HCT116 (cell line): ENCODE measurements at regions not wholly inside any gene's neighbourhood (a gene's known extent, or its start where the extent isn't known, plus 50 kb on each side); places are given as distances from the start of the nearest gene placed in this dataset.

Experiments
- ATAC-seq: fragments of 200-7000 bp; cut with Tn5 transposase; 2 replicates; pipeline ENCODE4 v1.9.1; 2020; ENCODE audit warnings: mild to moderate bottlenecking, moderate library complexity
- BruUV-seq: library from RNA; stranded (reverse); fragments of 400-500 nt; replicated peaks from 2 replicates; lab custom pipeline; 2021; lab: Mats Ljungman, UMichigan
- CTCF ChIA-PET: fragments of 300-600 bp; sonication (Branson Sonifier 250); formaldehyde crosslinking; loops from one replicate; lab custom pipeline; 2021; ENCODE audit warnings: antibody characterized with exemption; lab: Charles Lee
- POLR2A ChIA-PET: fragments of 300-600, 350-600 bp; sonication (Branson Sonifier 250); formaldehyde crosslinking; loops from one replicate; lab custom pipeline; 2021; ENCODE audit warnings: antibody characterized with exemption; lab: Charles Lee
- RAD21 ChIA-PET, 2 experiments: fragments of 300-600 bp; sonication (Branson Sonifier 250); formaldehyde crosslinking; loops; one replicate each; lab custom pipeline; 2023; ENCODE audit warnings: low total read pairs in 2 of 2; ENCODE audit not compliant: uncharacterized antibody in 2 of 2, unreplicated experiment in 2 of 2, low non-redundant PET in 1 of 2; lab: Charles Lee
- DNase-seq: peaks from one replicate; pipeline ENCODE4 v3.0.0-alpha.2; 2010; ENCODE audit warnings: low read depth, low spot score
- H2AFZ ChIP-seq: fragments of 200-600 bp; shearing (Covaris generic), sonication (generic); 2 replicates; pipeline ENCODE4 v1.6.1; 2017; ENCODE audit warnings: low read depth, mixed run types, mixed read lengths, antibody characterized with exemption, low read length; ENCODE audit not compliant: poor library complexity, severe bottlenecking
- H3K27ac ChIP-seq: 2 replicates; pipeline ENCODE4 v1.5.1; 2012; ENCODE audit warnings: low read depth, low read length
- H3K27me3 ChIP-seq: fragments of 200-600 bp; sonication (generic); 2 replicates; pipeline ENCODE4 v1.6.1; 2016; ENCODE audit warnings: mixed run types, low read length, mixed read lengths; ENCODE audit not compliant: insufficient read depth
- H3K36me3 ChIP-seq, 2 experiments: fragments of 200-500 bp in 1 of 2; fragments of 200-600 bp in 1 of 2; sonication (Bioruptor generic) in 1 of 2; sonication (generic) in 1 of 2; 2 replicates each; pipeline versions ENCODE4 v1.5.1 to v1.6.1; 2014 to 2016; ENCODE audit warnings: low read length in 2 of 2, inconsistent platforms in 1 of 2, mixed read lengths in 1 of 2, mixed run types in 1 of 2; ENCODE audit not compliant: insufficient read depth in 2 of 2, control insufficient read depth in 1 of 2
- H3K4me1 ChIP-seq, 2 experiments: fragments of 200-600 bp in 1 of 2; sonication (generic) in 1 of 2; 2 replicates each; pipeline versions ENCODE4 v1.5.1 to v1.6.1; 2012 to 2017; ENCODE audit warnings: low read length in 2 of 2, inconsistent platforms in 1 of 2, mild to moderate bottlenecking in 1 of 2, mixed read lengths in 1 of 2, mixed run types in 1 of 2, moderate library complexity in 1 of 2; ENCODE audit not compliant: insufficient read depth in 2 of 2, control insufficient read depth in 1 of 2
- H3K4me2 ChIP-seq: fragments of 200-600 bp; sonication (generic); 2 replicates; pipeline ENCODE4 v1.6.1; 2017; ENCODE audit warnings: mixed run types, low read length, mixed read lengths
- H3K4me3 ChIP-seq, 2 experiments: fragments of 200-600 bp in 1 of 2; sonication (generic) in 1 of 2; replicated peaks in 1 of 2; 2 replicates each; pipeline ENCODE4 v1.5.1; 2011 to 2016; ENCODE audit warnings: low read length in 2 of 2, control low read depth in 1 of 2, low read depth in 1 of 2, mild to moderate bottlenecking in 1 of 2, mixed read lengths in 1 of 2, mixed run types in 1 of 2
- H3K79me2 ChIP-seq: fragments of 200-600 bp; sonication (generic); 2 replicates; pipeline ENCODE4 v1.6.1; 2017; ENCODE audit warnings: mild to moderate bottlenecking, mixed run types, low read length, moderate library complexity, mixed read lengths; ENCODE audit not compliant: insufficient read depth
- H3K9ac ChIP-seq: fragments of 200-600 bp; sonication (generic); 2 replicates; pipeline ENCODE4 v1.6.1; 2016; ENCODE audit warnings: low read length, mixed read lengths
- H3K9me2 ChIP-seq: fragments of 200-600 bp; sonication (generic), shearing (Covaris generic); 2 replicates; pipeline ENCODE4 v1.6.1; 2017; ENCODE audit warnings: mixed run types, mild to moderate bottlenecking, moderate library complexity; ENCODE audit not compliant: insufficient read depth
- H3K9me3 ChIP-seq, 2 experiments: fragments of 200-500 bp in 1 of 2; fragments of 200-600 bp in 1 of 2; sonication (Bioruptor generic) in 1 of 2; sonication (generic) in 1 of 2; 2 replicates each; pipeline ENCODE4 v1.6.1; 2014 to 2017; ENCODE audit warnings: low read length in 2 of 2, mixed read lengths in 2 of 2, inconsistent platforms in 1 of 2, low read depth in 1 of 2, mild to moderate bottlenecking in 1 of 2, mixed run types in 1 of 2, moderate library complexity in 1 of 2; ENCODE audit not compliant: control insufficient read depth in 1 of 2, insufficient read depth in 1 of 2
- H4K20me1 ChIP-seq: fragments of 200-600 bp; sonication (generic), shearing (Covaris generic); 2 replicates; pipeline ENCODE4 v1.6.1; 2017; ENCODE audit warnings: mixed run types, mild to moderate bottlenecking, moderate library complexity; ENCODE audit not compliant: insufficient read depth
- ATF3 ChIP-seq: IDR thresholded peaks from 2 replicates; pipeline ENCODE4 v1.6.1; 2012
- CEBPB ChIP-seq: IDR thresholded peaks from 2 replicates; pipeline ENCODE4 v1.6.1; 2012; ENCODE audit warnings: low read depth
- EGR1 ChIP-seq: IDR thresholded peaks from 2 replicates; pipeline ENCODE4 v1.6.1; 2012; ENCODE audit warnings: low read depth
- EZH2 ChIP-seq: fragments of 200-600 bp; sonication (generic); IDR thresholded peaks from 2 replicates; pipeline ENCODE4 v1.6.1; 2017; ENCODE audit warnings: antibody characterized with exemption, mixed run types
- EZH2phosphoT487 ChIP-seq: fragments of 200-600 bp; IDR thresholded peaks from 2 replicates; pipeline ENCODE4 v1.6.1; 2018; ENCODE audit warnings: antibody characterized with exemption, borderline replicate concordance
- FOSL1 ChIP-seq: IDR thresholded peaks from 2 replicates; pipeline ENCODE4 v1.6.1; 2012; ENCODE audit warnings: low read depth
- JUND ChIP-seq: IDR thresholded peaks from 2 replicates; pipeline ENCODE4 v1.6.1; 2012
- MAX ChIP-seq: IDR thresholded peaks from 2 replicates; pipeline ENCODE4 v1.6.1; 2012
- POLR2A ChIP-seq: IDR thresholded peaks from 2 replicates; pipeline ENCODE4 v1.7.0; 2011; ENCODE audit warnings: borderline replicate concordance; ENCODE audit not compliant: insufficient read depth, insufficient read length; ENCODE audit errors: extremely low read depth
- POLR2AphosphoS5 ChIP-seq: IDR thresholded peaks from 2 replicates; pipeline ENCODE4 v1.6.1; 2011; ENCODE audit warnings: mild to moderate bottlenecking, low read depth, low read length, moderate library complexity
- SIN3A ChIP-seq: IDR thresholded peaks from 2 replicates; pipeline ENCODE4 v1.6.1; 2012; ENCODE audit warnings: low read depth
- SP1 ChIP-seq: IDR thresholded peaks from 2 replicates; pipeline ENCODE4 v1.6.1; 2012; ENCODE audit warnings: low read depth
- SRF ChIP-seq: IDR thresholded peaks from 2 replicates; pipeline ENCODE4 v1.6.1; 2012; ENCODE audit warnings: low read depth
- TCF7L2 ChIP-seq: IDR thresholded peaks from 2 replicates; pipeline ENCODE4 v1.7.0; 2011; ENCODE audit warnings: borderline replicate concordance, inconsistent platforms; ENCODE audit not compliant: insufficient read depth, insufficient read length; ENCODE audit errors: extremely low read depth
- ZBTB33 ChIP-seq: IDR thresholded peaks from 2 replicates; pipeline ENCODE4 v1.6.1; 2011; ENCODE audit warnings: mild to moderate bottlenecking, low read length, moderate library complexity; ENCODE audit not compliant: insufficient replicate concordance; ENCODE audit errors: extremely low read depth
- ZFX ChIP-seq: fragments of 450-650 bp; IDR thresholded peaks from 2 replicates; pipeline ENCODE4 v1.6.1; 2017
- intact Hi-C: fragments of 100-400 bp; cut with micrococcal nuclease; formaldehyde crosslinking; loops from 2 replicates; pipeline ENCODE4 v1.10.0; 2022

GRCh38 chr17:13792314-13792713 is 190.6 kb upstream of the HS3ST3A1 start:
- H4K20me1 ChIP-seq, result no peaks in the 10 kb centered on the region
- H3K36me3 ChIP-seq, result no peaks in the 10 kb centered on the region
- POLR2A ChIA-PET, result no interaction called here
- no peaks in the 10 kb centered on the region for H3K9me2 ChIP-seq
- TF ChIP-seq MAX (no peak), JUND (no peak), SRF (no peak), POLR2A (no peak)
- no peaks in the 10 kb centered on the region for H3K9me3 ChIP-seq
- no peak overlapping the region for H3K4me3 ChIP-seq
- no peaks in the 10 kb centered on the region for H3K79me2 ChIP-seq
- no peaks in the 10 kb centered on the region for H3K27me3 ChIP-seq
- H3K4me2 ChIP-seq, result no peak overlapping the region
- DNase-seq, result no peak
- BruUV-seq, result no TSS peak
- no peak overlapping the region for H3K9ac ChIP-seq
- H3K27ac ChIP-seq, result no peak overlapping the region
- RAD21 ChIA-PET, result no interaction called here
- ATAC-seq, result no peak
- H2AFZ ChIP-seq, result no peak overlapping the region
- intact Hi-C loops, result loop anchor here (5.0 kb wide), 1 partner anchor 50 kb away; no protein-coding TSS in a partner anchor
- no peaks in the 10 kb centered on the region for H3K4me1 ChIP-seq
- CTCF ChIA-PET, result no interaction called here

GRCh38 chr17:13793951-13794350 is 192.2 kb upstream of the HS3ST3A1 start:
- no peaks in the 10 kb centered on the region for H3K36me3 ChIP-seq
- no peaks in the 10 kb centered on the region for H3K9me3 ChIP-seq
- no peak overlapping the region for H3K27ac ChIP-seq
- H3K79me2 ChIP-seq, result no peaks in the 10 kb centered on the region
- no peak overlapping the region for H3K4me3 ChIP-seq
- BruUV-seq, result no TSS peak
- ChIA-PET CTCF (no interaction called here), POLR2A (no interaction called here), RAD21 (no interaction called here)
- H2AFZ ChIP-seq, result no peak overlapping the region
- no peaks in the 10 kb centered on the region for H4K20me1 ChIP-seq
- no peak overlapping the region for H3K4me2 ChIP-seq
- intact Hi-C loops, result loop anchor here (5.0 kb wide), 1 partner anchor 48 kb away; no protein-coding TSS in a partner anchor
- H3K27me3 ChIP-seq, result no peaks in the 10 kb centered on the region
- H3K9ac ChIP-seq, result no peak overlapping the region
- H3K9me2 ChIP-seq, result no peaks in the 10 kb centered on the region
- no peak for DNase-seq
- ATAC-seq, result no peak
- H3K4me1 ChIP-seq, result no peaks in the 10 kb centered on the region
- TF ChIP-seq EZH2, result no peak
- TF ChIP-seq CEBPB, result no peak
- TF ChIP-seq SRF, result no peak
- no peak for TF ChIP-seq POLR2A
- no peak for TF ChIP-seq ZBTB33
- TF ChIP-seq POLR2AphosphoS5, result no peak
- no peak for TF ChIP-seq JUND
- no peak for TF ChIP-seq TCF7L2
- no peak for TF ChIP-seq SP1
- TF ChIP-seq EGR1, result no peak
- no peak for TF ChIP-seq SIN3A
- TF ChIP-seq EZH2phosphoT487, result no peak
- TF ChIP-seq ATF3, result no peak
- no peak for TF ChIP-seq FOSL1
- no peak for TF ChIP-seq ZFX
- TF ChIP-seq MAX, result no peak
